Colonic mucosa (tissue), 4 donors: ENCODE measurements at regions not wholly inside any gene's neighbourhood (a gene's known extent, or its start where the extent isn't known, plus 50 kb on each side); places are given as distances from the start of the nearest gene placed in this dataset.
"Not testable (repeated sequence)": the region's sequence is repeated elsewhere in the genome, so short reads cannot be mapped to it uniquely, and the experiment has no call there.

ENCODE experiments used
- DNase-seq: peaks from one replicate; pipeline ENCODE4 v3.0.0-alpha.2; 2020
- H3K27ac ChIP-seq: fragments of 200-600 bp; one replicate; pipeline ENCODE4 v1.8.0; 2021
- H3K27me3 ChIP-seq: fragments of 200-600 bp; one replicate; pipeline ENCODE4 v1.8.0; 2021
- H3K36me3 ChIP-seq: fragments of 200-600 bp; one replicate; pipeline ENCODE4 v1.8.0; 2021
- H3K4me1 ChIP-seq: fragments of 200-600 bp; one replicate; pipeline ENCODE4 v1.8.0; 2021; ENCODE audit warnings: mild to moderate bottlenecking
- H3K4me3 ChIP-seq: fragments of 200-600 bp; one replicate; pipeline ENCODE4 v1.8.0; 2021
- H3K9ac ChIP-seq, 2 donors: one replicate each; pipeline ENCODE4 v1.7.0; 2013; ENCODE audit warnings: control low read depth in 2 of 2, low read depth in 2 of 2, low read length in 2 of 2
- H3K9me3 ChIP-seq: fragments of 200-600 bp; one replicate; pipeline ENCODE4 v1.8.0; 2021
- CTCF ChIP-seq: fragments of 200-600 bp; IDR thresholded peaks from one replicate; pipeline ENCODE4 v1.8.0; 2022; ENCODE audit warnings: antibody characterized with exemption, mild to moderate bottlenecking
- intact Hi-C: fragments of 100-400 bp; cut with DNase I; formaldehyde crosslinking; loops from one replicate; pipeline ENCODE4 v1.14.1; 2022
- donor health status: healthy.
- donor health status: DM: no; HTN: no; CAD: no.
- donor health status: DM: no; HTN: no; CAD: no.

DNA sequence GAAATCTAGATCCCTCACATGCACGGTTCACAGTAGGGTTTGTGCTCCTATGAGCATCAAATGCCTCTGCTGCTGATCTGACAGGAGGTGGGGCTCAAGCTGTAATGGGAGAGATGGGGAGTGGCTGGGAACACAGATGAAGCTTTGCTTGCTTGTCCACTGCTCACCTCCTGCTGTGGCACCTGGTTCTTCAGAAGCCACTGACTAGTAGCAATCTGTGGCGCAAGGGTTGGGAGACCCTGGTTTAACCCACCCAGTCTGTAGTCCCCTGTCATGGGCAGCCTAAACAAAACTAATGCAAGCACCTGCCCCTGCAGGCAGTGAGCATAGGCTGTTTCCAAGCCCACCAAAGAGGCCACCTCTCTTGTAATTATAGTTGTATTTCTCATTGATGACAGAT is 116.6 kb downstream of the SHOX start:
- no peak overlapping the region for H3K27ac ChIP-seq
- H3K9me3 ChIP-seq: no peaks in the 10 kb centered on the region
- no peak overlapping the region for H3K9ac ChIP-seq
- intact Hi-C loops: no loop called here
- no peak overlapping the region for H3K4me3 ChIP-seq
- no peak for TF ChIP-seq CTCF
- no peaks in the 10 kb centered on the region for H3K27me3 ChIP-seq
- DNase-seq: no peak
- H3K4me1 ChIP-seq: no peaks in the 10 kb centered on the region
- no peaks in the 10 kb centered on the region for H3K36me3 ChIP-seq

DNA sequence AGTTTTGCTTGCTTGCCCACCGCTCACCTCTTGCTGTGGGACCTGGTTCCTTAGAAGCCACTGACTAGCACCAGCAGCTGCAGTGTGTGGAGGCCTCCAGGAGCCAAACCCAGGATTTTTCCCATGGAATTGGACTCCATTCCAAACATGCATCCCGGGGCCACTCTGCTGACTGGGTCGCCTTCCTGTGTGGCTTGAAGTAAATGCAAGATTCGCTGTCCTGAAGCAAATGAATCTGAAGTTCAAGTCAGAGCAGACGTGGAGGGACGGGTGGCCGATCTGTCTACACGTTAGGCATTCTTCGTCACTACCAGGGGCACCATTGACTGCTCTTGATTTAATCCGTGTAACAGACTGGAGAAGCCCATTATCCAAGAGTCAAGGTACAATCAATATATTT is 109.0 kb downstream of the SHOX start:
- no peaks in the 10 kb centered on the region for H3K9me3 ChIP-seq
- H3K27ac ChIP-seq: no peak overlapping the region
- no peak overlapping the region for H3K9ac ChIP-seq
- intact Hi-C loops: no loop called here
- H3K27me3 ChIP-seq: no peaks in the 10 kb centered on the region
- no peaks in the 10 kb centered on the region for H3K4me1 ChIP-seq
- no peak for TF ChIP-seq CTCF
- no peak for DNase-seq
- H3K36me3 ChIP-seq: no peaks in the 10 kb centered on the region
- H3K4me3 ChIP-seq: no peak overlapping the region

- H3K4me1 ChIP-seq, H3K27me3 ChIP-seq, H3K36me3 ChIP-seq, H3K9me3 ChIP-seq, intact Hi-C loops, H3K27ac ChIP-seq, DNase-seq, H3K9ac ChIP-seq, H3K4me3 ChIP-seq: not testable (repeated sequence)
Measured at GRCh38 chrX:737021-737420, 106.4 kb downstream of the SHOX start.

DNA sequence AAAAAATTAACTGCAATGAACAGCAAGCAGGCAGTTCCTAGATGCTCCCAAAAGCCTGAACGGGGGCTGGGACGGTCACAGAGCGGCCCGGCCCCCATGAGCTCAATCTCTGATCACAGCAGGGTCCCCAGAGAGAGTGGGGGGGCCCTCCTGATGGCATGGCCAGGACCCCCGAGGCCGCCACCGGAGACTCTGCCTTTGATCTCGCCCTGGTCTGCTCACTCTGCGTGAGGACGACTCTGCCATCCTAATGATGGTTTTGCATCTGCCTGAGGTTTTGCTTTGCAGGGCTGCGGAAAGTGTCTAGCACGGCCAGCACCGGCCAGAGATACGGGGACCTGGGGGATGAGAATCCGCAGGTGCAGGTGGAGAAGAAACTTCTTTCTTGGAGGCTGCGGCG is 103.8 kb downstream of the SHOX start:
- H3K36me3 ChIP-seq: no peaks in the 10 kb centered on the region
- H3K4me1 ChIP-seq: no peaks in the 10 kb centered on the region
- no peak overlapping the region for H3K27ac ChIP-seq
- no peak overlapping the region for H3K4me3 ChIP-seq
- no peak for TF ChIP-seq CTCF
- no peak for DNase-seq
- intact Hi-C loops: no loop called here
- H3K9ac ChIP-seq: no peak overlapping the region
- no peaks in the 10 kb centered on the region for H3K27me3 ChIP-seq
- no peaks in the 10 kb centered on the region for H3K9me3 ChIP-seq

GRCh38 chrX:733961-734360 is 103.4 kb downstream of the SHOX start:
- H3K27me3 ChIP-seq: no peaks in the 10 kb centered on the region
- no peak overlapping the region for H3K27ac ChIP-seq
- no peaks in the 10 kb centered on the region for H3K36me3 ChIP-seq
- no peak overlapping the region for H3K9ac ChIP-seq
- DNase-seq: no peak
- no peaks in the 10 kb centered on the region for H3K4me1 ChIP-seq
- no peak for TF ChIP-seq CTCF
- intact Hi-C loops: no loop called here
- H3K9me3 ChIP-seq: no peaks in the 10 kb centered on the region
- no peak overlapping the region for H3K4me3 ChIP-seq

GRCh38 chrX:729583-730409 is 99.2 kb downstream of the SHOX start:
- Histone ChIP-seq H3K27me3 (no peaks in the 10 kb centered on the region), H3K9ac (no peak overlapping the region), H3K4me3 (no peak overlapping the region), H3K9me3 (no peaks in the 10 kb centered on the region), H3K36me3 (no peaks in the 10 kb centered on the region), H3K27ac (no peak overlapping the region), H3K4me1 (no peaks in the 10 kb centered on the region)
- intact Hi-C loops: no loop called here
- DNase-seq: no peak
- no peak for TF ChIP-seq CTCF

DNA sequence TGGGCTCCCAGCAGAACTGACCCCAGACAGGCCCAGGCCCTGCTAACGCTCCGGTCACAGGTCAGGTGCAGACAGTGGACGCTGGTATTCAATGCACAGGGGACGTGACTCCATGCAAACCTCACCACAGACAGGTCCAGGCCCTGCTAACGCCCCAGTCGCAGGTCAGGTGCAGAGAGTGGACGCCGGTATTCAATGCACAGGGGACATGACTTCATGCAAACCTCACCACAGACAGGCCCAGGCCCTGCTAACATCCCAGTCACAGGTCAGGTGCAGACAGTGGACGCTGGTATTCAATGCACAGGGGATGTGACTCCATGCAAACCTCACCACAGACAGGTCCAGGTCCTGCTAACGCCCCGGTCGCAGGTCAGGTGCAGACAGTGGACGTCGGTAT is 98.5 kb downstream of the SHOX start:
- H3K27me3 ChIP-seq, H3K27ac ChIP-seq, H3K9ac ChIP-seq, H3K36me3 ChIP-seq, H3K4me1 ChIP-seq, DNase-seq, intact Hi-C loops, H3K9me3 ChIP-seq, H3K4me3 ChIP-seq: not testable (repeated sequence)

DNA sequence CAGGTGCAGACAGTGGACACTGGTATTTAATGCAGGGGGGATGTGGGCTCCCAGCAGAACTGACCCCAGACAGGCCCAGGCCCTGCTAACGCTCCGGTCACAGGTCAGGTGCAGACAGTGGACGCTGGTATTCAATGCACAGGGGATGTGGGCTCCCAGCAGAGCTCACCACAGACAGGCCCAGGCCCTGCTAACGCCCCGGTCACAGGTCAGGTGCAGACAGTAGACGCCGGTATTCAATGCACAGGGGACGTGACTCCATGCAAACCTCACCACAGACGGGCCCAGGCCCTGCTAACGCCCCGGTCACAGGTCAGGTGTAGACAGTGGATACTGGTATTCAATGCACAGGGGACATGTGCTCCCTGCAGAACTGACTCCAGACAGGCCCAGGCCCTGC is 98.0 kb downstream of the SHOX start:
- H3K27me3 ChIP-seq, H3K36me3 ChIP-seq, H3K4me3 ChIP-seq, H3K4me1 ChIP-seq, H3K27ac ChIP-seq, DNase-seq, intact Hi-C loops, H3K9me3 ChIP-seq, H3K9ac ChIP-seq: not testable (repeated sequence)
